ENCODE measurements at regions not wholly inside any gene's neighbourhood (a gene's known extent, or its start where the extent isn't known, plus 50 kb on each side); places are given as distances from the start of the nearest gene placed in this dataset.

GRCh38 chr5:23314827-23315226 is 192.6 kb upstream of the PRDM9 start:
- ChIA-PET POLR2A (no interaction called here), CTCF (no interaction called here)
- dilution Hi-C loops (cut with MboI; ENCODE audit: extremely low pct_ligation_motif_present, low sequenced_read_pairs): no loop called here
- Histone ChIP-seq H3K9me3 (replicated peaks; ENCODE audit: control insufficient read depth, insufficient read depth, low read length) (peaks cover 4% of the 10 kb centered on the region), H3K4me2 (ENCODE audit: insufficient read depth, low read length) (no peak overlapping the region), H3K79me2 (ENCODE audit: control insufficient read depth, insufficient read depth, low read length) (no peaks in the 10 kb centered on the region), H3K27me3 (ENCODE audit: control insufficient read depth in 2 of 2, insufficient read depth in 2 of 2, low read length in 2 of 2) (no peaks in the 10 kb centered on the region), H2AFZ (ENCODE audit: low read depth, low read length) (no peak overlapping the region), H3K4me3 (replicated peaks in 1 of 3; ENCODE audit: insufficient read depth in 1 of 3, low read depth in 1 of 3, low read length in 3 of 3) (no peak overlapping the region), H3K4me1 (ENCODE audit: control insufficient read depth, extremely low read depth, insufficient read depth, low read length) (no peaks in the 10 kb centered on the region), H4K20me1 (replicated peaks; ENCODE audit: control insufficient read depth, extremely low read depth, insufficient read depth, low read length) (no peaks in the 10 kb centered on the region), H3K27ac (ENCODE audit: insufficient read depth, low read depth, low read length) (no peak overlapping the region), H3K9ac (replicated peaks; ENCODE audit: extremely low read depth, insufficient read depth, low read length) (no peak overlapping the region), H3K9me1 (replicated peaks; ENCODE audit: control insufficient read depth, extremely low read depth, insufficient read depth, low read length) (no peaks in the 10 kb centered on the region), H3K36me3 (ENCODE audit: control insufficient read depth in 2 of 2, extremely low read depth in 1 of 2, insufficient read depth in 2 of 2, low read length in 2 of 2) (no peaks in the 10 kb centered on the region)
- DNase-seq (ENCODE audit: low read depth, low spot score): no peak
- TF ChIP-seq JUN (IDR thresholded peaks at IDR 0.05; ENCODE audit: borderline replicate concordance, insufficient read depth, insufficient read length, low read depth) (no peak), GATA2 (IDR thresholded peaks at IDR 0.05; ENCODE audit: insufficient read depth, insufficient read length, low read depth, low read length) (no peak), MAX (IDR thresholded peaks at IDR 0.05; ENCODE audit: insufficient read depth, insufficient read length) (no peak), POLR2A (IDR thresholded peaks at IDR 0.05; ENCODE audit: low read depth, low read length) (no peak), MYC (IDR thresholded peaks at IDR 0.05; ENCODE audit: low read depth, low read length) (no peak)
- TF ChIP-seq, protein P1, sequence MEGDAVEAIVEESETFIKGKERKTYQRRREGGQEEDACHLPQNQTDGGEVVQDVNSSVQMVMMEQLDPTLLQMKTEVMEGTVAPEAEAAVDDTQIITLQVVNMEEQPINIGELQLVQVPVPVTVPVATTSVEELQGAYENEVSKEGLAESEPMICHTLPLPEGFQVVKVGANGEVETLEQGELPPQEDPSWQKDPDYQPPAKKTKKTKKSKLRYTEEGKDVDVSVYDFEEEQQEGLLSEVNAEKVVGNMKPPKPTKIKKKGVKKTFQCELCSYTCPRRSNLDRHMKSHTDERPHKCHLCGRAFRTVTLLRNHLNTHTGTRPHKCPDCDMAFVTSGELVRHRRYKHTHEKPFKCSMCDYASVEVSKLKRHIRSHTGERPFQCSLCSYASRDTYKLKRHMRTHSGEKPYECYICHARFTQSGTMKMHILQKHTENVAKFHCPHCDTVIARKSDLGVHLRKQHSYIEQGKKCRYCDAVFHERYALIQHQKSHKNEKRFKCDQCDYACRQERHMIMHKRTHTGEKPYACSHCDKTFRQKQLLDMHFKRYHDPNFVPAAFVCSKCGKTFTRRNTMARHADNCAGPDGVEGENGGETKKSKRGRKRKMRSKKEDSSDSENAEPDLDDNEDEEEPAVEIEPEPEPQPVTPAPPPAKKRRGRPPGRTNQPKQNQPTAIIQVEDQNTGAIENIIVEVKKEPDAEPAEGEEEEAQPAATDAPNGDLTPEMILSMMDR (IDR thresholded peaks at IDR 0.05; ENCODE audit: extremely low read depth in 1 of 2, insufficient read depth in 1 of 2, low read depth in 1 of 2, low read length in 2 of 2): no peak
- no TSS peak for BruUV-seq (replicated peaks)
- intact Hi-C loops (cut with micrococcal nuclease): no loop called here
- FAIRE-seq: no peak

GRCh38 chr5:23305055-23305454 is 202.4 kb upstream of the PRDM9 start:
- H3K27me3 ChIP-seq (ENCODE audit: control insufficient read depth in 2 of 2, insufficient read depth in 2 of 2, low read length in 2 of 2): no peaks in the 10 kb centered on the region
- H3K4me3 ChIP-seq (replicated peaks in 1 of 3; ENCODE audit: insufficient read depth in 1 of 3, low read depth in 1 of 3, low read length in 3 of 3): no peak overlapping the region
- no peak for TF ChIP-seq GATA2 (IDR thresholded peaks at IDR 0.05; ENCODE audit: insufficient read depth, insufficient read length, low read depth, low read length)
- no peak for TF ChIP-seq MYC (IDR thresholded peaks at IDR 0.05; ENCODE audit: low read depth, low read length)
- no peak for TF ChIP-seq FOS (IDR thresholded peaks at IDR 0.05; ENCODE audit: borderline replicate concordance, insufficient read depth, low read length)
- TF ChIP-seq JUN (IDR thresholded peaks at IDR 0.05; ENCODE audit: borderline replicate concordance, insufficient read depth, insufficient read length, low read depth): no peak
- no peak for TF ChIP-seq EZH2 (IDR thresholded peaks at IDR 0.05; ENCODE audit: borderline replicate concordance, low read depth, low read length, severe bottlenecking)
- TF ChIP-seq MAX (IDR thresholded peaks at IDR 0.05; ENCODE audit: insufficient read depth, insufficient read length): no peak
- TF ChIP-seq, protein P1 (IDR thresholded peaks at IDR 0.05; ENCODE audit: extremely low read depth in 1 of 2, insufficient read depth in 1 of 2, low read depth in 1 of 2, low read length in 2 of 2): no peak
- no peak for TF ChIP-seq POLR2AphosphoS5 (IDR thresholded peaks at IDR 0.05; ENCODE audit: insufficient read depth, low read depth, low read length)
- no peak for TF ChIP-seq POLR2A (IDR thresholded peaks at IDR 0.05; ENCODE audit: low read depth, low read length)
- DNase-seq (ENCODE audit: low read depth, low spot score) (no peak), FAIRE-seq (no peak)
- POLR2A ChIA-PET: no interaction called here
- H3K4me2 ChIP-seq (ENCODE audit: insufficient read depth, low read length): no peak overlapping the region
- CTCF ChIA-PET: no interaction called here
- BruUV-seq (replicated peaks): no TSS peak
- no peaks in the 10 kb centered on the region for H3K36me3 ChIP-seq (ENCODE audit: control insufficient read depth in 2 of 2, extremely low read depth in 1 of 2, insufficient read depth in 2 of 2, low read length in 2 of 2)
- intact Hi-C loops (cut with micrococcal nuclease): no loop called here
- H3K79me2 ChIP-seq (ENCODE audit: control insufficient read depth, insufficient read depth, low read length): no peaks in the 10 kb centered on the region
- H4K20me1 ChIP-seq (replicated peaks; ENCODE audit: control insufficient read depth, extremely low read depth, insufficient read depth, low read length): no peaks in the 10 kb centered on the region
- no peak overlapping the region for H3K27ac ChIP-seq (ENCODE audit: insufficient read depth, low read depth, low read length)
- H2AFZ ChIP-seq (ENCODE audit: low read depth, low read length): no peak overlapping the region
- H3K4me1 ChIP-seq (ENCODE audit: control insufficient read depth, extremely low read depth, insufficient read depth, low read length): no peaks in the 10 kb centered on the region
- no peak overlapping the region for H3K9ac ChIP-seq (replicated peaks; ENCODE audit: extremely low read depth, insufficient read depth, low read length)
- no peaks in the 10 kb centered on the region for H3K9me3 ChIP-seq (replicated peaks; ENCODE audit: control insufficient read depth, insufficient read depth, low read length)
- dilution Hi-C loops (cut with MboI; ENCODE audit: extremely low pct_ligation_motif_present, low sequenced_read_pairs): no loop called here
- H3K9me1 ChIP-seq (replicated peaks; ENCODE audit: control insufficient read depth, extremely low read depth, insufficient read depth, low read length): no peaks in the 10 kb centered on the region
